Neural cell (in vitro differentiated cells): ENCODE measurements at regions not wholly inside any gene's neighbourhood (a gene's known extent, or its start where the extent isn't known, plus 50 kb on each side); places are given as distances from the start of the nearest gene placed in this dataset.

Experiments
- CTCF ChIP-seq: fragments of 450-650 bp; IDR thresholded peaks from 2 replicates; pipeline ENCODE4 v1.5.1; 2014; ENCODE audit warnings: antibody characterized with exemption, mild to moderate bottlenecking, moderate library complexity; ENCODE audit not compliant: poor library complexity, severe bottlenecking
- EP300 ChIP-seq: fragments of 450-650 bp; conservative IDR thresholded peaks from 2 replicates; pipeline ENCODE4 v1.6.1; 2014; ENCODE audit warnings: antibody characterized with exemption, mild to moderate bottlenecking, moderate library complexity; ENCODE audit not compliant: poor library complexity, severe bottlenecking
- POLR2AphosphoS5 ChIP-seq: IDR thresholded peaks from 2 replicates; pipeline ENCODE4 v1.6.1; 2012
- SMC3 ChIP-seq: fragments of 450-650 bp; conservative IDR thresholded peaks from 2 replicates; pipeline ENCODE4 v1.6.1; 2014; ENCODE audit warnings: antibody characterized with exemption, mild to moderate bottlenecking, moderate library complexity; ENCODE audit not compliant: poor library complexity
- TAF1 ChIP-seq: IDR thresholded peaks from 2 replicates; pipeline ENCODE4 v1.6.1; 2012; ENCODE audit warnings: low read depth

GRCh38 chrX:42992199-42992943 is 214.4 kb upstream of the PPP1R2C start:
- TF ChIP-seq CTCF, result no peak
- TF ChIP-seq SMC3, result no peak
- no peak for TF ChIP-seq POLR2AphosphoS5
- no peak for TF ChIP-seq EP300
- TF ChIP-seq TAF1, result no peak
